Neural cell (in vitro differentiated cells): ENCODE measurements at regions not wholly inside any gene's neighbourhood (a gene's known extent, or its start where the extent isn't known, plus 50 kb on each side); places are given as distances from the start of the nearest gene placed in this dataset.

ENCODE experiments used
- H2AFZ ChIP-seq: fragments of 200-600, 300-800 bp; sonication (generic), shearing (Covaris generic); 2 replicates; pipeline ENCODE4 v1.6.0; 2014; ENCODE audit warnings: low read depth, mild to moderate bottlenecking, antibody characterized with exemption, low read length, moderate library complexity
- H3F3A ChIP-seq: fragments of 200-600 bp; shearing (Covaris generic); 2 replicates; pipeline ENCODE4 v1.6.1; 2016; ENCODE audit warnings: mild to moderate bottlenecking, moderate library complexity, mixed read lengths, antibody characterized with exemption, low read length; ENCODE audit not compliant: insufficient read depth, poor library complexity, severe bottlenecking
- H3K27ac ChIP-seq: fragments of 200-600, 300-800 bp; sonication (generic), shearing (Covaris generic); 2 replicates; pipeline ENCODE4 v1.5.1; 2014; ENCODE audit warnings: mild to moderate bottlenecking, low read length, moderate library complexity
- H3K27me3 ChIP-seq: fragments of 300-800, 200-600 bp; sonication (generic), shearing (Covaris generic); 2 replicates; pipeline ENCODE4 v1.6.0; 2014; ENCODE audit warnings: mild to moderate bottlenecking, low read depth, low read length, moderate library complexity; ENCODE audit not compliant: insufficient read depth
- H3K36me3 ChIP-seq: fragments of 300-800, 200-600 bp; sonication (generic), shearing (Covaris generic); 2 replicates; pipeline ENCODE4 v1.5.1; 2014; ENCODE audit warnings: mild to moderate bottlenecking, antibody characterized with exemption, low read length, moderate library complexity; ENCODE audit not compliant: insufficient read depth
- H3K4me2 ChIP-seq: fragments of 300-800, 200-600 bp; sonication (generic), shearing (Covaris generic); 2 replicates; pipeline ENCODE4 v1.6.0; 2014; ENCODE audit warnings: mild to moderate bottlenecking, low read length
- H3K4me3 ChIP-seq: fragments of 300-800, 200-600 bp; sonication (generic), shearing (Covaris generic); 2 replicates; pipeline ENCODE4 v1.5.1; 2014; ENCODE audit warnings: mild to moderate bottlenecking, low read length, moderate library complexity
- H3K79me2 ChIP-seq: fragments of 200-600 bp; shearing (Covaris generic); replicated peaks from 2 replicates; pipeline ENCODE4 v1.6.0; 2014; ENCODE audit warnings: mild to moderate bottlenecking, low read length, moderate library complexity; ENCODE audit not compliant: insufficient read depth
- H3K9ac ChIP-seq: fragments of 300-800, 200-600 bp; sonication (generic), shearing (Covaris generic); 2 replicates; pipeline ENCODE4 v1.6.1; 2016; ENCODE audit warnings: mild to moderate bottlenecking, low read length, mixed read lengths
- H3K9me2 ChIP-seq: fragments of 200-600 bp; shearing (Covaris generic); 2 replicates; pipeline ENCODE4 v1.6.1; 2016; ENCODE audit warnings: mild to moderate bottlenecking, low read length, mixed read lengths; ENCODE audit not compliant: insufficient read depth
- H3K9me3 ChIP-seq: fragments of 200-600, 300-800 bp; sonication (generic), shearing (Covaris generic); 2 replicates; pipeline ENCODE4 v1.6.1; 2016; ENCODE audit warnings: mild to moderate bottlenecking, mixed run types, low read length, moderate library complexity, mixed read lengths
- H4K20me1 ChIP-seq: fragments of 200-600 bp; shearing (Covaris generic); 2 replicates; pipeline ENCODE4 v1.6.1; 2016; ENCODE audit warnings: mild to moderate bottlenecking, mixed run types; ENCODE audit not compliant: insufficient read depth
- CTCF ChIP-seq: fragments of 450-650 bp; IDR thresholded peaks from 2 replicates; pipeline ENCODE4 v1.5.1; 2014; ENCODE audit warnings: antibody characterized with exemption, mild to moderate bottlenecking, moderate library complexity; ENCODE audit not compliant: poor library complexity, severe bottlenecking
- EP300 ChIP-seq: fragments of 450-650 bp; conservative IDR thresholded peaks from 2 replicates; pipeline ENCODE4 v1.6.1; 2014; ENCODE audit warnings: antibody characterized with exemption, mild to moderate bottlenecking, moderate library complexity; ENCODE audit not compliant: poor library complexity, severe bottlenecking
- EZH2 ChIP-seq: fragments of 200-600, 300-800 bp; shearing (Covaris generic), sonication (generic); IDR thresholded peaks from 2 replicates; pipeline ENCODE4 v1.6.1; 2014; ENCODE audit warnings: antibody characterized with exemption, low read length, borderline replicate concordance, mild to moderate bottlenecking; ENCODE audit not compliant: insufficient read depth, poor library complexity, severe bottlenecking
- MXI1 ChIP-seq: fragments of 450-650 bp; conservative IDR thresholded peaks from 2 replicates; pipeline ENCODE4 v1.6.1; 2014; ENCODE audit warnings: antibody characterized with exemption, mild to moderate bottlenecking; ENCODE audit not compliant: poor library complexity, severe bottlenecking
- POLR2AphosphoS5 ChIP-seq: IDR thresholded peaks from 2 replicates; pipeline ENCODE4 v1.6.1; 2012
- RAD21 ChIP-seq: fragments of 450-650 bp; conservative IDR thresholded peaks from 2 replicates; pipeline ENCODE4 v1.6.1; 2014; ENCODE audit warnings: antibody characterized with exemption, mild to moderate bottlenecking, moderate library complexity
- REST ChIP-seq: IDR thresholded peaks from 2 replicates; pipeline ENCODE4 v1.6.1; 2012; ENCODE audit warnings: borderline replicate concordance
- SMC3 ChIP-seq: fragments of 450-650 bp; conservative IDR thresholded peaks from 2 replicates; pipeline ENCODE4 v1.6.1; 2014; ENCODE audit warnings: antibody characterized with exemption, mild to moderate bottlenecking, moderate library complexity; ENCODE audit not compliant: poor library complexity
- TAF1 ChIP-seq: IDR thresholded peaks from 2 replicates; pipeline ENCODE4 v1.6.1; 2012; ENCODE audit warnings: low read depth

GRCh38 chr2:144252694-144253093, 267.2 kb downstream of the ZEB2 start:
- H3F3A ChIP-seq: no peaks in the 10 kb centered on the region
- H3K79me2 ChIP-seq: no peaks in the 10 kb centered on the region
- no peaks in the 10 kb centered on the region for H3K36me3 ChIP-seq
- H3K27ac ChIP-seq: no peak overlapping the region
- H3K9me3 ChIP-seq: peaks cover 10% of the 10 kb centered on the region
- H3K27me3 ChIP-seq: no peaks in the 10 kb centered on the region
- H3K4me2 ChIP-seq: no peak overlapping the region
- H3K9ac ChIP-seq: no peak overlapping the region
- H3K9me2 ChIP-seq: no peaks in the 10 kb centered on the region
- H2AFZ ChIP-seq: no peak overlapping the region
- no peaks in the 10 kb centered on the region for H4K20me1 ChIP-seq
- TF ChIP-seq RAD21 (no peak), EP300 (no peak), CTCF (no peak), TAF1 (no peak), REST (no peak), SMC3 (no peak), POLR2AphosphoS5 (no peak), EZH2 (no peak), MXI1 (no peak)
- no peak overlapping the region for H3K4me3 ChIP-seq

- H3F3A ChIP-seq: no peaks in the 10 kb centered on the region
- TF ChIP-seq POLR2AphosphoS5: no peak
- no peak for TF ChIP-seq EZH2
- no peak for TF ChIP-seq MXI1
- TF ChIP-seq CTCF: no peak
- no peak for TF ChIP-seq REST
- no peak for TF ChIP-seq TAF1
- no peak for TF ChIP-seq SMC3
- TF ChIP-seq RAD21: no peak
- no peak for TF ChIP-seq EP300
- H3K27me3 ChIP-seq: no peaks in the 10 kb centered on the region
- H3K4me2 ChIP-seq: no peak overlapping the region
- no peak overlapping the region for H3K4me3 ChIP-seq
- peaks cover 4% of the 10 kb centered on the region for H3K9me3 ChIP-seq
- no peaks in the 10 kb centered on the region for H4K20me1 ChIP-seq
- no peak overlapping the region for H3K9ac ChIP-seq
- no peaks in the 10 kb centered on the region for H3K79me2 ChIP-seq
- H2AFZ ChIP-seq: no peak overlapping the region
- H3K36me3 ChIP-seq: no peaks in the 10 kb centered on the region
- H3K9me2 ChIP-seq: no peaks in the 10 kb centered on the region
- H3K27ac ChIP-seq: no peak overlapping the region
Measured at GRCh38 chr2:144249035-144249637, 270.8 kb downstream of the ZEB2 start.
